Keratinocyte (primary cell): ENCODE measurements at regions not wholly inside any gene's neighbourhood (a gene's known extent, or its start where the extent isn't known, plus 50 kb on each side); places are given as distances from the start of the nearest gene placed in this dataset.

Source experiments
- DNase-seq: peaks from one replicate; pipeline ENCODE4 v3.0.0-alpha.2; 2011; ENCODE audit warnings: low read depth, missing footprints, low spot score
- FAIRE-seq: peaks from 2 replicates; lab custom pipeline; 2011; peaks lifted over from hg19 to GRCh38; lab: Jason Lieb, UNC
- H2AFZ ChIP-seq: 2 replicates; pipeline ENCODE4 v1.6.0; 2012; ENCODE audit warnings: low read length, control low read depth, inconsistent platforms; ENCODE audit not compliant: control insufficient read depth
- H3K27ac ChIP-seq: 2 replicates; pipeline ENCODE4 v1.5.1; 2011; ENCODE audit warnings: low read length; ENCODE audit not compliant: control insufficient read depth, insufficient read depth
- H3K27me3 ChIP-seq: 3 replicates; pipeline ENCODE4 v1.6.0; 2011; ENCODE audit warnings: low read length; ENCODE audit not compliant: control insufficient read depth, insufficient read depth; ENCODE audit errors: extremely low read depth
- H3K36me3 ChIP-seq, 2 experiments: 2 replicates in 1 of 2; 3 replicates in 1 of 2; pipeline ENCODE4 v1.5.1; 2011; ENCODE audit warnings: low read length in 2 of 2, mild to moderate bottlenecking in 1 of 2; ENCODE audit not compliant: control insufficient read depth in 2 of 2, insufficient read depth in 2 of 2; ENCODE audit errors: extremely low read depth in 1 of 2
- H3K4me1 ChIP-seq: 3 replicates; pipeline ENCODE4 v1.5.1; 2011; ENCODE audit warnings: low read length; ENCODE audit not compliant: control insufficient read depth, insufficient read depth; ENCODE audit errors: extremely low read depth
- H3K4me2 ChIP-seq: 3 replicates; pipeline ENCODE4 v1.6.0; 2011; ENCODE audit warnings: low read depth, low read length; ENCODE audit not compliant: control insufficient read depth, insufficient read depth; ENCODE audit errors: extremely low read depth
- H3K4me3 ChIP-seq, 3 experiments: fragments of 200-600 bp in 1 of 3; sonication (generic) in 1 of 3; 2 replicates in 2 of 3; 3 replicates in 1 of 3; pipeline ENCODE4 v1.5.1; 2011 to 2016; ENCODE audit warnings: low read length in 3 of 3, mild to moderate bottlenecking in 3 of 3, control low read depth in 2 of 3, inconsistent platforms in 1 of 3, low read depth in 1 of 3, mixed read lengths in 1 of 3, mixed run types in 1 of 3, moderate library complexity in 1 of 3; ENCODE audit not compliant: control insufficient read depth in 2 of 3, insufficient read depth in 2 of 3; ENCODE audit errors: extremely low read depth in 1 of 3
- H3K79me2 ChIP-seq: 2 replicates; pipeline ENCODE4 v1.6.0; 2012; ENCODE audit warnings: low read length; ENCODE audit not compliant: control insufficient read depth, insufficient read depth
- H3K9ac ChIP-seq: 3 replicates; pipeline ENCODE4 v1.6.0; 2011; ENCODE audit warnings: low read length; ENCODE audit not compliant: control insufficient read depth, insufficient read depth; ENCODE audit errors: extremely low read depth
- H3K9me1 ChIP-seq: 3 replicates; pipeline ENCODE4 v1.6.0; 2011; ENCODE audit warnings: low read length; ENCODE audit not compliant: control insufficient read depth, insufficient read depth; ENCODE audit errors: extremely low read depth
- H3K9me3 ChIP-seq: 2 replicates; pipeline ENCODE4 v1.5.1; 2012; ENCODE audit warnings: low read depth, low read length; ENCODE audit not compliant: control insufficient read depth
- H4K20me1 ChIP-seq: 3 replicates; pipeline ENCODE4 v1.6.0; 2011; ENCODE audit warnings: low read length; ENCODE audit not compliant: control insufficient read depth, insufficient read depth; ENCODE audit errors: extremely low read depth
- EZH2 ChIP-seq: IDR thresholded peaks from one replicate; pipeline ENCODE4 v1.6.1; 2012; ENCODE audit warnings: inconsistent platforms, mild to moderate bottlenecking, low read length, moderate library complexity
- dilution Hi-C: fragments of 300-500 bp; cut with MboI; formaldehyde crosslinking; loops from one replicate; pipeline ENCODE4 v1.7.0; 2020; ENCODE audit warnings: low sequenced_read_pairs; ENCODE audit not compliant: extremely low pct_ligation_motif_present
- TF ChIP-seq, protein P1 (sequence below), 3 experiments: IDR thresholded peaks in 1 of 3; conservative IDR thresholded peaks in 1 of 3; optimal IDR thresholded peaks in 1 of 3; 2 replicates in 2 of 3; 3 replicates in 1 of 3; pipeline versions ENCODE3 to v1.5.1; 2011; ENCODE audit warnings: low read length in 3 of 3, mild to moderate bottlenecking in 3 of 3, moderate library complexity in 2 of 3, control low read depth in 1 of 3, inconsistent platforms in 1 of 3; ENCODE audit not compliant: insufficient read depth in 2 of 3; ENCODE audit errors: extremely low read depth in 1 of 3

DNA sequence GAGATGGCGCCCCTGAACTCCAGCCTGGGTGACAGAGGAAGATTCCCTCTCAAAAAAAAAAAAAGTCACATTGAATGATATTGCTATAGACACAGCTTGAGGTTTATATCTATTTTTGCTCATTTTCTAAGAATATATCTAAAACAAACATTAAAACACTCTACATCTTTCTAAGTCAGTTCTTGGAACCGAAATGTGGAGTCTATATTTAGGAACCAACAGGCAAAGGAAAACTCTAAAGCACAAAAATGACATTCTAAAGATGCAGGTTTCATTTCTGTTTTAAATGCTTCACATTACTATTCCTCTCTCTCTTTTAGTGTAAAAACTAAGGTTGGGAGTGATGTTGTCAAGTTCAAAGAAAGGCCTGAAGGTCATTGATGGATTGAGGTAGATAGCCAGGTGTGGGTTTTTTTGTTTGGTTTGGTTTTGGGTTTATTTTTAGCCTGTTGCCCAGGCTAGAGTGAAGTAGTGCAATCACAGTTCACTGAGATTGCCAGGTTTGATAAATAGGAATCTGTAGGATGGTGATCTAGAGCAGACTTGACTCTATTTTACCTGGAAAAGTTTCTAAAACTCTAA, 194.0 kb upstream of the RBBP8 start:
- dilution Hi-C loops: no loop called here
- H3K36me3 ChIP-seq: no peaks in the 10 kb centered on the region

DNA sequence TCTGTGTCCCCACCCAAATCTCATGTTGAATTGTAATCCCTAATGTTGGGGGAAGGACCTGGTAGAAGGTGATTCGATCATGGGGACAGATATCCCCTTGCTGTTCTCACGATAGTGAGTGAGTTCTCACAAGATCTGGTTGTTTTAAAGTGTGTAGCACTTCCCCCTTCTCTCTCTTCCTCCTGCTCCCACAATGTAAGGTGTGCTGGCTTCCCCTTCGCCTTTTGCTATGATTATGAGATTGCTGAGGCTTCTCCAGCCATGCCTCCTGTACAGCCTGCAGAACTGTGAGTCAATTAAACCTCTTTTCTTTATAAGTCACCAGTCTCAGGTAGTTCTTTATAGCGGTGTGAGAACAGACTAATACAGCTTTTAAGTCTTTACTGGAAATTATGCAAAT, 193.3 kb upstream of the RBBP8 start:
- no peak for TF ChIP-seq EZH2
- TF ChIP-seq, protein P1, sequence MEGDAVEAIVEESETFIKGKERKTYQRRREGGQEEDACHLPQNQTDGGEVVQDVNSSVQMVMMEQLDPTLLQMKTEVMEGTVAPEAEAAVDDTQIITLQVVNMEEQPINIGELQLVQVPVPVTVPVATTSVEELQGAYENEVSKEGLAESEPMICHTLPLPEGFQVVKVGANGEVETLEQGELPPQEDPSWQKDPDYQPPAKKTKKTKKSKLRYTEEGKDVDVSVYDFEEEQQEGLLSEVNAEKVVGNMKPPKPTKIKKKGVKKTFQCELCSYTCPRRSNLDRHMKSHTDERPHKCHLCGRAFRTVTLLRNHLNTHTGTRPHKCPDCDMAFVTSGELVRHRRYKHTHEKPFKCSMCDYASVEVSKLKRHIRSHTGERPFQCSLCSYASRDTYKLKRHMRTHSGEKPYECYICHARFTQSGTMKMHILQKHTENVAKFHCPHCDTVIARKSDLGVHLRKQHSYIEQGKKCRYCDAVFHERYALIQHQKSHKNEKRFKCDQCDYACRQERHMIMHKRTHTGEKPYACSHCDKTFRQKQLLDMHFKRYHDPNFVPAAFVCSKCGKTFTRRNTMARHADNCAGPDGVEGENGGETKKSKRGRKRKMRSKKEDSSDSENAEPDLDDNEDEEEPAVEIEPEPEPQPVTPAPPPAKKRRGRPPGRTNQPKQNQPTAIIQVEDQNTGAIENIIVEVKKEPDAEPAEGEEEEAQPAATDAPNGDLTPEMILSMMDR (optimal IDR thresholded peaks at IDR 0.05 in 1 of 3, IDR thresholded peaks at IDR 0.05 in 1 of 3, conservative IDR thresholded peaks at IDR 0.05 in 1 of 3; ENCODE audit: extremely low read depth in 1 of 3, insufficient read depth in 2 of 3, low read length in 3 of 3): no peak
- FAIRE-seq: peak; percentile 41
- H4K20me1 ChIP-seq: no peaks in the 10 kb centered on the region
- H3K4me2 ChIP-seq: no peak overlapping the region
- no peaks in the 10 kb centered on the region for H3K9me3 ChIP-seq
- no peaks in the 10 kb centered on the region for H3K27me3 ChIP-seq
- no peaks in the 10 kb centered on the region for H3K79me2 ChIP-seq
- H2AFZ ChIP-seq: no peak overlapping the region
- no peak overlapping the region for H3K9ac ChIP-seq
- DNase-seq: no peak
- H3K9me1 ChIP-seq: no peaks in the 10 kb centered on the region
- H3K4me3 ChIP-seq: no peak overlapping the region
- dilution Hi-C loops: no loop called here
- H3K36me3 ChIP-seq: no peaks in the 10 kb centered on the region
- H3K27ac ChIP-seq: no peak overlapping the region
- H3K4me1 ChIP-seq: no peaks in the 10 kb centered on the region

More for the DNA sequence above, 194.0 kb upstream of the RBBP8 start:
- Histone ChIP-seq H3K27me3 (peaks cover 3% of the 10 kb centered on the region), H3K9me1 (no peaks in the 10 kb centered on the region), H3K27ac (no peak overlapping the region), H3K9ac (no peak overlapping the region), H3K4me3 (no peak overlapping the region), H3K4me2 (no peak overlapping the region), H3K4me1 (no peaks in the 10 kb centered on the region), H3K79me2 (no peaks in the 10 kb centered on the region), H4K20me1 (no peaks in the 10 kb centered on the region), H2AFZ (no peak overlapping the region), H3K9me3 (no peaks in the 10 kb centered on the region)
- DNase-seq (no peak), FAIRE-seq (no peak)
- no peak for TF ChIP-seq EZH2
- TF ChIP-seq, protein P1 (optimal IDR thresholded peaks at IDR 0.05 in 1 of 3, IDR thresholded peaks at IDR 0.05 in 1 of 3, conservative IDR thresholded peaks at IDR 0.05 in 1 of 3; ENCODE audit: extremely low read depth in 1 of 3, insufficient read depth in 2 of 3, low read length in 3 of 3): no peak
